ENCODE measurements at regions not wholly inside any gene's neighbourhood (a gene's known extent, or its start where the extent isn't known, plus 50 kb on each side); places are given as distances from the start of the nearest gene placed in this dataset.

DNA sequence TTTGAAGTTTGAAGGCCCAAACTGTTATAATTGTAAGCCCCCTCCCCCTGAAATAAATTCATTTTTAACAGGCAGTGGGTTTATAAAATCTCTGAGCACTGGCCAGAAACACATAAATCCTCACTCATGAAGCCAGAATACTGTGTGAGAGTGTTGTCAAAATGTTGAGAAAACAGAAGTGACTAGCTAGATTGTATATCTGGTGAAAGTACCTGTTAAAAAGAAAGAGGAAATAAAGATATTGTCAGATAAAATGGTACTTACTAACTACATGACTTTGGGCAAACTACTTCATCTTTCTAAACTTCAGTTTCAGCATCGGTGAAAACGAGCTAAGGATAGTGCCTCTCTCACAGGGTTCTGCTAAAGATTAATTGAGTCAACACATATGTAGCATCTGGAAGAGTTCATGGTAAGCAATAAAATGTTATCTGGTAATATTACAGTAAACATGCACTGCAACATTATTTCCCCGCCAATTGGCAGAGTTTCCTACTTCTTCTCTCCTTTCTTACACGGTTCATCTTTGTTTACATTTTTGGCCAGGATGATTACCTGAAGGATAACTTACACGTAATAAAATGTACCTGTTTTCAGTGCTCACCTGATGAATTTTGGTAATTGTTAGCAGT, 202.5 kb upstream of the CHRM2 start:
- DNase-seq (ENCODE audit: low read depth in 2 of 2): no peak

DNA sequence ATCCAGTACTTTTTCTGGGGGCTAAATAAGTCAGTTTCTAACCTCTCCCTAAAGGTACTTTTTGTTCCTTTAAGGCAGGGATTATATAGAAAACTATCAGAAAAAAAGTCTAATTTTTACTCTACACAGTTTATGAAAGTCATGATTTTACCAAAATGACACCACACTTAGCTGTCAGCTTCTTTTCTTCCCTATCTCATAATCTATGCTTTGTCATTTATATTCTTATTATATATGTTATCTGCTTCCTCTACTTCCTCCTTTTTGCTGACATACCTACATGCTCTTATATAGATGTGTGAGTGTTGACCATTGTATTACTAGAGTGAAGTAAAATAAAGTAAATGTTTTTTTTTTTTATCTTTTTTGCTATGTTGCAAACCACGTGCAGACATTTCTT, 203.9 kb upstream of the CHRM2 start:
- DNase-seq (ENCODE audit: low read depth in 2 of 2): no peak

- DNase-seq (ENCODE audit: low read depth in 2 of 2): no peak
Observed at GRCh38 chr7:136657482-136657921, 210.9 kb upstream of the CHRM2 start.

- DNase-seq (ENCODE audit: low read depth in 2 of 2): no peak
Observed at GRCh38 chr7:136656516-136656915, 211.9 kb upstream of the CHRM2 start.

DNA sequence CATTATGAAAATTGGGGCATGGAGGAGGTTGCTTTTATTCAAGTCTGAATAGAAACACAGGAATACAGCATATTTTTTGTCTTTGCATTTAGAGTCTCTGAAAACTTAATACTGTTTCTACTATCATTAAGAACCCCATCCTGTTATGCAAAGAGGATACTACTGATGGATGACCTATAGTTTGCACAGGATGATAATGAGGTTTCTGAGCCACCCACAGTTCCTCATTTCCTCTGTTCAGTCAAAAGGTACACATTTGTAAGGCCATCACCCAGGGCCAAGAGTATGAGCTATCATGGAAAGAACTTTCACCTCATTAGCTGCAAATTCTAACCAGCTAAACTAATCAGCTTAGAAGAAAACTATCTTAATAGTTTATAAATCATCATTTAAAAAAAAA, 213.0 kb upstream of the CHRM2 start:
- no peak for DNase-seq (ENCODE audit: low read depth in 2 of 2)

- no peak for DNase-seq (ENCODE audit: low read depth in 2 of 2)
Observed at GRCh38 chr7:136654406-136654805, 214.0 kb upstream of the CHRM2 start.

DNA sequence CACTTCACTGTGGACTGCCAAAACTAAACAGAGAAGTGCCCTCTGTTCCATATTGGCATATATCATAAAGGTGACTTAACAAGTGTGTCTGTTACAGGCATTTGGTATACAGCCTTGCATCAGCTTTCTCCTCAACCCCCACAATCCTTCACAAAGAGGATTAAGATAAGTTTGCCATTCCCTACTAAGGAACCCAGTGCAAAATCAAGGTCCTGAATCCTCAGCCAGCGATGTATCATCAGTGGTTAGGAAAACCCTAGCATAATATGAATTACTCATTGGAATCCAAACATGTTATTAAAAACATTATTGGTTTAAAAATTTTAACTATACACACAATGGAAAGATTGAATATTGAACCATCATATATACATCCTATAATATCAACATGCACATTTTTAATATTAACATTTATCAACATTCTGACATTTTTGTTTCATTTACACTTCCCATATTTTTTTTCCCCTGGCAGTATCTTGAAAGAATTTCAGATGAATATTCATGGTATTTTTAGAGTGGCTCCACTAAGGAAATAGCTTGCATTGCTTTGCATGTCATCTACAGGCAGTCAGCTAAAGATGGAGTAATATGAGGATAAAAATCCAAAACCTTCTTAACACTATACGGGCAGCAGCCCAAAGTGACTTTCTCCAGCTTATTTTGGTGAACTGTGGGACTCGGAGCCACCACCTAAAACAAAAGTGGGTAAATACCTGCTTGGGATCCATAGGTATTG, 215.6 kb upstream of the CHRM2 start:
- DNase-seq (ENCODE audit: low read depth in 2 of 2): no peak

DNA sequence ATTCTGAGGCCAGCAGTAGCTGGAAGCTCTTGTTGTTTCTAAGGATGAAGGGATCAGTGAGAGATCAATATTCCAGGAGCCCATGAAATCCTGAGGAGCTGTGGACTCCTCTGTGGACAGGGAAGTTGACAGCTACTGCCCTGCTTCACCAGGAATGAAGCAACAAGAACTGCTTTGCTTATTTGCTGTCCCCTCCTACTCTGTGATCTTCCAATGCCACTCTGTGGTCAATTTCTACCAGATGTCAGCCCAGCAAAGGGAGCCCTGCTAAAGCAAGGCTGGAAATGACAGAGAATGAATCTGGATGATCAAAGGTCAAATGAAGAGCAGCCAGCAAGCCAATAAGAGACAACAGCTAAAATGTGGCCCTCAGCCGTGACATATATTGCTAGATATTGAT, 227.5 kb upstream of the CHRM2 start:
- no peak for DNase-seq (ENCODE audit: low read depth in 2 of 2)

- DNase-seq (ENCODE audit: low read depth in 2 of 2): no peak
Observed at GRCh38 chr7:136637813-136638212, 230.6 kb upstream of the CHRM2 start.

DNA sequence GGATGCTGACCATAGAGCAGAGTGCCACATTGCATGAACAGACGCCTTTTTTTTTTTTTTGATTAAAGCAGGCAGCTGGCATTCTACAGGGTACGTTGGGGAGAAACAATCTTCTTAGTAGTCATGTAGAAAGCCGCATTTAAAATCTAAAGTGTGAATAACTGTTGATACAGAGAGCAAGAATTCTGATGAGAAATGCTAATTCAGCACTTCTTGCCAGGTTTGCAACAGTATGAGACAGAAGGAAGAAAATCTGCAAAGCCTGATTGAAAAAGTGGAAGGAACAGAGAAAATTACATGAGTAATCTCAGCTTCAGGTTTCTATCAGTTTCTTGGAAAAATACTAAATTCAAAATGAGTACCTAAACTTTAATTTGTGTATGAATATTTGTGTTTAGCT, 232.7 kb upstream of the CHRM2 start:
- no peak for DNase-seq (ENCODE audit: low read depth in 2 of 2)

- no peak for DNase-seq (ENCODE audit: low read depth in 2 of 2)
Observed at GRCh38 chr7:136618818-136619217, 249.6 kb upstream of the CHRM2 start.

- no peak for DNase-seq (ENCODE audit: low read depth in 2 of 2)
Observed at GRCh38 chr7:136617176-136617575, 251.3 kb upstream of the CHRM2 start.

DNA sequence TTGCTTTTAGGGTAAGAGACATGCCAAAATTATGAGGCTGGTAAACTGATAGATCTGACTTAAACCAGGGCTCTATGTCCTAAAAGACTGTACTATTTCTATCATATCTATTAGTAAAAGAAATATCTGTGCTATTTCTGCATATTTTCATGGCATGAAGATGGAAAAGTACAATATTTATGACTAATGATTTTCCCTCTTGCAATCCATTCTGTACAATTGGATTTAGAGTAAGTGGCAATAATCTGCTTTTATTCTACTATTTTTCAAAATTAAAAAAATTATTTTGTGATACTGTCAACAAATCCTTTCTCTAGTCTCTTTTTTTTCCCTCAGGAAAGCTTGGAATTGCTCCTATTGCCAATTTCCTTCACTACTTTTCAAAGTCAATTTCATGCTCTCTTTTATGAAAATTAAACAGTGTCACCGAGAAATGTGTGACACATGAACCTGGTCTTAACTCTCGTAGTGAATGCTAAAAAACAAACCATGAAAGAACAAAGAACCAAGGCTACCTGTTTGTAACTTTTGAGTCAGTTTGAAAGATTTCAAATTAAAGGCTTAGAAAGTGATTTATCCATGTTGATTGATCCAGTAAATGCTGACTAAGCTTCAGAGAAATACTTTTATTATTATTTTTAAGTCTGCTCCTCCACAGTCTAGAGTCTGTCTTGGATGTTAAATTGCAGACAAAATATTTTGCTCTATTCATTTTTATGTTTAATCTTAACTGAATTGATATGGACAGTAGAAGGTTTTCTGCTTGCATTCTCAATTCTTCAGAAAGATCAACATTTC, 262.7 kb upstream of the CHRM2 start:
- DNase-seq (ENCODE audit: low read depth in 2 of 2): no peak

- no peak for DNase-seq (ENCODE audit: low read depth in 2 of 2)
Observed at GRCh38 chr7:136601772-136602171, 266.7 kb upstream of the CHRM2 start.

DNA sequence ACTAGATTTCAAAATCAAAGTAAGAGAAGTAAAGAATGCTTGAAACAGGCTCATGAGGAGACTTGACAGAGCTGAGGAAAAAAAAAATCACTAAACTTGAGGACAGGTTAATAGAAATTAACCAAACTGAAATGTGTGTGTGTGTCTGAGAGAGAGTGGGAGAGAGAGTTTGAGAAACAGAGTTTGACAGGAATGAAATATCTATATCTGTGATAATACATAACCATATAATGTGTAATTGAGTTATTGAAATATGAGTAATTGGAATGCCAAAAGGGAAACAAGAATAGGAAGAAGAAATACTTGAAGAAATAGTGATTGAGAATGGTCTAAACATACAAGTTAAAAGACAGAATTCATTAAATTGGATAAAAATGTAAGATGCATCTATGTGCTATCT, 268.0 kb upstream of the CHRM2 start:
- no peak for DNase-seq (ENCODE audit: low read depth in 2 of 2)

DNA sequence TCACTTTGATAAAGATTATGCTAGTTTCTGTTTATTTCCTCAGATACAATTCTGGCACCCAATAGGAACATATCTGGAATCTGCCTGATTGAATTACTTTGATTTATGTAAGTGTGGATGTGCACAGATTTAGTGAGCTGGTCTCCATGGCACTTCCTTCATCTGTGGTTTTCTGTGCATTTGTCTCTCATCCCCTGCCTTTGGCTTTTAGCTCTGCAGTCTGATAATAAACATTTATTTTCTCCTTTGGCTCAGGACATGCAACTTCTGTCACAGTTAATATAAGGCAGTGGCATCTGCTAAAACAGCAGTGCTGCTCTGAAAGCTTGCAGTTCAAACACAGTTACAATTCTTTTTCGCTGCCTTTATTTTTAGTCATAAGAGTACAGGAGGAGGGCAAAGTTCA, 273.7 kb upstream of the CHRM2 start:
- no peak for DNase-seq (ENCODE audit: low read depth in 2 of 2)

- no peak for DNase-seq (ENCODE audit: low read depth in 2 of 2)
Observed at GRCh38 chr7:136588216-136588615, 280.2 kb upstream of the CHRM2 start.

- no peak for DNase-seq (ENCODE audit: low read depth in 2 of 2)
Observed at GRCh38 chr7:136585954-136586670, 282.3 kb upstream of the CHRM2 start.

DNA sequence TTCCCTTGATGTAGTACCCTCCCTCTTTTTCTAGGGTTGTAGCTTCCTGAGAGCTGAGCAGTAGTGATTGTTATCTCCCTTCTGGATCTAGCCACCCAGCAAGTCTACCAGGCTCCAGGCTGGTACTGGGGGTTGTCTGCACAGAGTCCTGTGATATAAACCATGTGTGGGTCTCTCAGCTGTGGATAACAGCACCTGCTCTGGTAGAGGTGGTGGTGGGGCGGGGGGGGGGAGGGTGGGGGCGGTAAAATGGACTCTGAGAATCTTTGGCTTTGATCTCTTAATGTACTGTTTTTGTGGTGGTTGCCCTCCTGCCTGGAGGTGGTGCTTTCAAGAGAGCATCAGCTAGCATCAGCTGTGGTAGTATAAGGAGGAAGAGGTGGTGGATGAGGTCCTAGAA, 302.0 kb upstream of the CHRM2 start:
- DNase-seq (ENCODE audit: low read depth in 2 of 2): no peak

DNA sequence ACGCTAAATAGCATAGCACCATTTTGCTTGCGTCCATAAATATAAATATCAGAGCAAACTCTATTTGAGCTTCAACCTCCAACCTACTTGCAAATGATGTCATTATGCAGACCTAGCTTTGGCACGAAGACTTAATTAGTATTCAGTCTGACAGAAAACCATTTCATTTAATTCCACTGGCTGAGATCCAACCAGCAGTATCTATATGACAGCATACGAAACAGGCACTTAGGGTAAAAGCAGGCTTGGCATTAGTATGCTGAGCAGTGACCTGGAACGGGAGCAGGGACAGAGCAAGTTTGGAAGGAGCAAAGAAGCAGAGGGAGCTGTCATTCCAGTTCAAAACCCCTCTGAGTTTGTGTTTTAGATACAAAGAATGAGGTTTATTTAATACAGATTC, 312.5 kb upstream of the CHRM2 start:
- no peak for DNase-seq (ENCODE audit: low read depth in 2 of 2)

DNA sequence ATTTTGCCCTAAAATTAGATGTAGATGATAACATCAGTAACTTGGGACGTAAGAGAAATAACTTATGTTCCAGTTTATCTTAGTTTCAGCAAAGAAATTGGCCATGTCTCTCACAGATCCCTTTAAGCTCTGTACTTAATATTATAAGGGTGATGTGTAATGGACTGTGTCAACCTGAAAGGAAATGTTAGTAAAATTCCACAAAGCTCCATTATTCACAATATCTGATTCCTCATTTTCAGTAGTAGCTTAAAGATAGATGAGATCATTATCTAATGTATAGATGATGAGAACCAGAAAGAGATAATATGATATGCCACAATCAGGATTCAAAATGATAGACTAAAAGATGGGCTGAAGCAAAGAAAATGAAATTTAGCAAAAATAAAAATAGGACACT, 316.8 kb upstream of the CHRM2 start:
- no peak for DNase-seq (ENCODE audit: low read depth in 2 of 2)

DNA sequence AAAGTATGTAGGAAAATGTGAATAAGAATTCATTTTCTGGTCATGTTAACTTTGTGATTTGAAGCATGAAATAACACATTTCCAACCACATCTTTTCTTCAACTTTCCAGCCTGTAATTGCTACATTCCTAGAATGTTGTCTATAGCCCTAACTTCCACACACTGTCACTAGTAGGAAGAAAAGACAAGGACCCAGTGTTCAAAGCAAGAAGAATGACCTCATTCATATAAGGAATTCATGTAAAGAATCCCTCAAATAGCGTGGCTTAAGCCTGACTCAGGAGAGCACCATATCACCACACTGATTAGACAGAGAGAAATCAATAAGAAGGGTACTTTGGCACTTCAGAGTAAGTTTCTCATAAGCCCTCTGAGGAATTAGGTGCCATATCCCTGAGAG, 318.7 kb upstream of the CHRM2 start:
- DNase-seq (ENCODE audit: low read depth in 2 of 2): no peak
